ENCODE measurements at regions not wholly inside any gene's neighbourhood (a gene's known extent, or its start where the extent isn't known, plus 50 kb on each side); places are given as distances from the start of the nearest gene placed in this dataset.

GRCh38 chr9:119026120-119026519, 343.1 kb downstream of the BRINP1 start:
- Mint-ChIP-seq H3K27ac (no peak overlapping the region), H3K4me1 (no peaks in the 10 kb centered on the region), H3K9me3 (no peaks in the 10 kb centered on the region), H3K36me3 (no peaks in the 10 kb centered on the region), H3K4me3 (no peak overlapping the region), H3K27me3 (ENCODE audit: low read depth) (no peaks in the 10 kb centered on the region)
- no peak for DNase-seq (ENCODE audit: low spot score)
- ChIA-PET POLR2A (no interaction called here), CTCF (interaction anchor here (1.2 kb wide), 1 partner anchor 12 kb away, joined by 4 read pairs; no protein-coding TSS in a partner anchor)
- ATAC-seq: no peak
- no peak for TF ChIP-seq NR3C1 (CRISPR knock-in tag; conservative IDR thresholded peaks at IDR 0.05; ENCODE audit: low read depth)
- TF ChIP-seq, protein P1, sequence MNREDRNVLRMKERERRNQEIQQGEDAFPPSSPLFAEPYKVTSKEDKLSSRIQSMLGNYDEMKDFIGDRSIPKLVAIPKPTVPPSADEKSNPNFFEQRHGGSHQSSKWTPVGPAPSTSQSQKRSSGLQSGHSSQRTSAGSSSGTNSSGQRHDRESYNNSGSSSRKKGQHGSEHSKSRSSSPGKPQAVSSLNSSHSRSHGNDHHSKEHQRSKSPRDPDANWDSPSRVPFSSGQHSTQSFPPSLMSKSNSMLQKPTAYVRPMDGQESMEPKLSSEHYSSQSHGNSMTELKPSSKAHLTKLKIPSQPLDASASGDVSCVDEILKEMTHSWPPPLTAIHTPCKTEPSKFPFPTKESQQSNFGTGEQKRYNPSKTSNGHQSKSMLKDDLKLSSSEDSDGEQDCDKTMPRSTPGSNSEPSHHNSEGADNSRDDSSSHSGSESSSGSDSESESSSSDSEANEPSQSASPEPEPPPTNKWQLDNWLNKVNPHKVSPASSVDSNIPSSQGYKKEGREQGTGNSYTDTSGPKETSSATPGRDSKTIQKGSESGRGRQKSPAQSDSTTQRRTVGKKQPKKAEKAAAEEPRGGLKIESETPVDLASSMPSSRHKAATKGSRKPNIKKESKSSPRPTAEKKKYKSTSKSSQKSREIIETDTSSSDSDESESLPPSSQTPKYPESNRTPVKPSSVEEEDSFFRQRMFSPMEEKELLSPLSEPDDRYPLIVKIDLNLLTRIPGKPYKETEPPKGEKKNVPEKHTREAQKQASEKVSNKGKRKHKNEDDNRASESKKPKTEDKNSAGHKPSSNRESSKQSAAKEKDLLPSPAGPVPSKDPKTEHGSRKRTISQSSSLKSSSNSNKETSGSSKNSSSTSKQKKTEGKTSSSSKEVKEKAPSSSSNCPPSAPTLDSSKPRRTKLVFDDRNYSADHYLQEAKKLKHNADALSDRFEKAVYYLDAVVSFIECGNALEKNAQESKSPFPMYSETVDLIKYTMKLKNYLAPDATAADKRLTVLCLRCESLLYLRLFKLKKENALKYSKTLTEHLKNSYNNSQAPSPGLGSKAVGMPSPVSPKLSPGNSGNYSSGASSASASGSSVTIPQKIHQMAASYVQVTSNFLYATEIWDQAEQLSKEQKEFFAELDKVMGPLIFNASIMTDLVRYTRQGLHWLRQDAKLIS (CRISPR knock-in tag; IDR thresholded peaks at IDR 0.05; ENCODE audit: borderline replicate concordance): no peak
- no peak for TF ChIP-seq MXD4 (CRISPR knock-in tag; IDR thresholded peaks at IDR 0.05; ENCODE audit: borderline replicate concordance)
- TF ChIP-seq E2F1 (CRISPR knock-in tag; IDR thresholded peaks at IDR 0.05): no peak
- TF ChIP-seq USF2 (CRISPR knock-in tag; IDR thresholded peaks at IDR 0.05): no peak
- TF ChIP-seq ZNF138 (CRISPR knock-in tag; conservative IDR thresholded peaks at IDR 0.05): no peak
- TF ChIP-seq, protein P2, sequence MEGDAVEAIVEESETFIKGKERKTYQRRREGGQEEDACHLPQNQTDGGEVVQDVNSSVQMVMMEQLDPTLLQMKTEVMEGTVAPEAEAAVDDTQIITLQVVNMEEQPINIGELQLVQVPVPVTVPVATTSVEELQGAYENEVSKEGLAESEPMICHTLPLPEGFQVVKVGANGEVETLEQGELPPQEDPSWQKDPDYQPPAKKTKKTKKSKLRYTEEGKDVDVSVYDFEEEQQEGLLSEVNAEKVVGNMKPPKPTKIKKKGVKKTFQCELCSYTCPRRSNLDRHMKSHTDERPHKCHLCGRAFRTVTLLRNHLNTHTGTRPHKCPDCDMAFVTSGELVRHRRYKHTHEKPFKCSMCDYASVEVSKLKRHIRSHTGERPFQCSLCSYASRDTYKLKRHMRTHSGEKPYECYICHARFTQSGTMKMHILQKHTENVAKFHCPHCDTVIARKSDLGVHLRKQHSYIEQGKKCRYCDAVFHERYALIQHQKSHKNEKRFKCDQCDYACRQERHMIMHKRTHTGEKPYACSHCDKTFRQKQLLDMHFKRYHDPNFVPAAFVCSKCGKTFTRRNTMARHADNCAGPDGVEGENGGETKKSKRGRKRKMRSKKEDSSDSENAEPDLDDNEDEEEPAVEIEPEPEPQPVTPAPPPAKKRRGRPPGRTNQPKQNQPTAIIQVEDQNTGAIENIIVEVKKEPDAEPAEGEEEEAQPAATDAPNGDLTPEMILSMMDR (IDR thresholded peaks at IDR 0.05): no peak
- TF ChIP-seq ETV6 (CRISPR knock-in tag; IDR thresholded peaks at IDR 0.05): no peak
- TF ChIP-seq E2F4 (CRISPR knock-in tag; IDR thresholded peaks at IDR 0.05; ENCODE audit: borderline replicate concordance, low read depth): no peak
- TF ChIP-seq, protein P3, sequence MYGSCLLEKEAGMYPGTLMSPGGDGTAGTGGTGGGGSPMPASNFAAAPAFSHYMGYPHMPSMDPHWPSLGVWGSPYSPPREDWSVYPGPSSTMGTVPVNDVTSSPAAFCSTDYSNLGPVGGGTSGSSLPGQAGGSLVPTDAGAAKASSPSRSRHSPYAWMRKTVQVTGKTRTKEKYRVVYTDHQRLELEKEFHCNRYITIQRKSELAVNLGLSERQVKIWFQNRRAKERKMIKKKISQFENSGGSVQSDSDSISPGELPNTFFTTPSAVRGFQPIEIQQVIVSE (CRISPR knock-in tag; IDR thresholded peaks at IDR 0.05; ENCODE audit: borderline replicate concordance): no peak
- TF ChIP-seq SOX15 (CRISPR knock-in tag; IDR thresholded peaks at IDR 0.05): no peak
- no peak for TF ChIP-seq TEAD4 (CRISPR knock-in tag; IDR thresholded peaks at IDR 0.05)
- TF ChIP-seq ATF1 (CRISPR knock-in tag; IDR thresholded peaks at IDR 0.05): no peak
- TF ChIP-seq ZNF281 (CRISPR knock-in tag; IDR thresholded peaks at IDR 0.05): no peak
- no peak for TF ChIP-seq IRF1 (CRISPR knock-in tag; IDR thresholded peaks at IDR 0.05)
- no peak for TF ChIP-seq ZSCAN18 (CRISPR knock-in tag; IDR thresholded peaks at IDR 0.05)
- no peak for TF ChIP-seq HMGA2 (CRISPR knock-in tag; IDR thresholded peaks at IDR 0.05)

Data from WTC11 (cell line).